ENCODE measurements at regions not wholly inside any gene's neighbourhood (a gene's known extent, or its start where the extent isn't known, plus 50 kb on each side); places are given as distances from the start of the nearest gene placed in this dataset.

GRCh38 chr21:15241997-15242736 is 177.4 kb upstream of the NRIP1 start:
- no peak for DNase-seq (ENCODE audit: low read depth in 2 of 2)

DNA sequence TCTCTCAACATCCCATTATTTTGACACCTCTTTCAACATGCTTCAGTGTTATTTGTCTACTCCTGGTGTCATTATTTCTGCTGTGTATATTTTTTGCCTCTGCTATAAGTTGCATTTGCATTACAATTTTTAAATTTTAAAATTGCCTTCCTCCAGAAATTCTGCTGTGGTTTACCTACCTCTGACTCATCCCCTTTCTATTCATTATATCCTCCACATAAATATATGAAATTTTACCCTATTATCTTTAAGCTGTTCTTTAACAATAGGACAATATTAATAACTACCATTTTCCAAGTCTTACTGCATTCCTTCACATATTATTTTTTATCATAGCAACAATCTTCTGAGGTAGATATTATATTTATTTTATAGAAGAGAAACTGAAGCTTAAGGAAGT is 178.1 kb upstream of the NRIP1 start:
- no peak for DNase-seq (ENCODE audit: low read depth in 2 of 2)

GRCh38 chr21:15243406-15243805 is 178.6 kb upstream of the NRIP1 start:
- DNase-seq (ENCODE audit: low read depth in 2 of 2) = no peak

DNA sequence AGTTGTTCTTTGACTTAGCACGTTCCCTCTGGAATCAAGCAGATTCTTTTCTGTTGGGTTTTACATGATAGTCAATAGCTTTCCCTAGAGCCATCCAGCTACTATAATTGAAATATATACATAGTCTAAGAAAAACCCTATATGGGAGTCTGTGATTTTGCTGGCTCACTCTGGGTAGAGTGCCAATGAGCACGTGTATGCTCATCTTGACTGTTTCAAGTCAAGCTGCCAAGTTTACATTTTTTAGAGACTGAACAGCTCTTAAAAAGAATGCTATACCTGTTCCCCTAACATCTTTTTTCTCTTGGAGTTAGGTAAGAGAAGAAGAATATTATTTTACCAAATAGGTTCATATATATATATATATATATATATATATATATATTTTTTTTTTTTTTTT is 182.8 kb upstream of the NRIP1 start:
- no peak for DNase-seq (ENCODE audit: low read depth in 2 of 2)

- DNase-seq (ENCODE audit: low read depth in 2 of 2) = no peak
These were observed 184.6 kb upstream of the NRIP1 start for GRCh38 chr21:15249285-15249993.

- DNase-seq (ENCODE audit: low read depth in 2 of 2) = no peak
These were observed 185.6 kb upstream of the NRIP1 start for GRCh38 chr21:15250384-15250783.

- DNase-seq (ENCODE audit: low read depth in 2 of 2) = no peak
These were observed 187.6 kb upstream of the NRIP1 start for GRCh38 chr21:15252431-15252830.

- DNase-seq (ENCODE audit: low read depth in 2 of 2) = no peak
These were observed 189.3 kb upstream of the NRIP1 start for GRCh38 chr21:15254111-15254510.

- no peak for DNase-seq (ENCODE audit: low read depth in 2 of 2)
These were observed 190.5 kb upstream of the NRIP1 start for GRCh38 chr21:15255261-15255660.

DNA sequence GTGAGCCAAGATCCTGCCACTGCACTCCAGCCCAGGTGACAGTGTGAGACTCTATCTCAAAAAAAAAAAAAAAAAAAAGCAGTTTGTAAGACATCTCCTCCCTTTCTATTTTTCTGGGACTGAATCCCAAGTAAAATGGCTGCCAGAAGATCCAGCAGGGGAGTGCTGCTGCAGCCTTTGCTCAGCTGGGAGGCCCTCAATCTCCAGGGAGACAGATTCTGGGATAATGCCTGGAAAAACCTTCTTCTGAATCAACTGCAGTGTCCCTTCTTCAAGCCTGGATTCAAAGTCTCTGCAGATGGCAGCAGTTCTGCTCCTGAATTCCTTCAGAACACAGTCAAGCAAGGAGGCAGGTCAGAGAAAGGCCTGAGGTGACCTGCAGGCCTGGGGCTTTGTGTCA is 191.0 kb upstream of the NRIP1 start:
- DNase-seq (ENCODE audit: low read depth in 2 of 2) = no peak

- no peak for DNase-seq (ENCODE audit: low read depth in 2 of 2)
These were observed 192.2 kb upstream of the NRIP1 start for GRCh38 chr21:15256996-15257395.

DNA sequence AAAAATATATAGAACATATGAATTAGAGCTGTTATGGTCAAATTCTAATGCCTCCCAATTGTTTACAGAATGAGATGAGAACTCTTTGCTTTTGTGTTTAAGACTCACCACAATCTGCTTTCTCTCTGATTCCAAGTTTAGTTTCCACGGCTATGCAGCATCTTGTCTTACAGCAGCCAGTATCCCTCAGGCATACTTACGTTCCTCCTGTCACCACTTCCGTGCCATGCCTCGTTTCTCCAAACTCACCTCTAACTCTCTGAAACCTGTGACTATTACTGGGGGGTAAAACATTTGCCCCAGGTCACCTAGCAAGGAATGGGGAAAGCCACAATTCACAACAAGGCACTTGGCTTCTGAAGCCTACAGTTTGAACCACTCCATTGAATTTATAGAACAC is 192.8 kb upstream of the NRIP1 start:
- DNase-seq (ENCODE audit: low read depth in 2 of 2) = no peak

GRCh38 chr21:15259824-15260223 is 195.0 kb upstream of the NRIP1 start:
- no peak for DNase-seq (ENCODE audit: low read depth in 2 of 2)

DNA sequence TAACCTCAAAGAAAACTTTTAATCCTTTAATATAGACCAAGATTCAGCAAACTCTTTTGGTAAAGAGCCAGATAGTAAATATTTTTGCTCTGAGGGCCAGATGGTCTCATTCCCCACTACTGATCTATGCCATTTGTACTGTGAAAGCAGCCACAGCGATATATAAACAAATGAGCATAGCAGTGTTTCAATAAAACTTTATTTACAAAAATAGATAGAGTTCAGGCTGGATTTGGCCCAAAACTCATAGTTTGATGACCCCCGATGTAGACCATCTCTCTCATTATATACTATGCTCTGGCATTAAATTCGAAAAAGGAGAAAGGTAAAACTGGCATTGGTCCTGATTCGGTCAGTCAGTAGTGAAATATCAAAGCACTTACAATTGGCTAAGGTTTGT is 195.8 kb upstream of the NRIP1 start:
- DNase-seq (ENCODE audit: low read depth in 2 of 2) = no peak

DNA sequence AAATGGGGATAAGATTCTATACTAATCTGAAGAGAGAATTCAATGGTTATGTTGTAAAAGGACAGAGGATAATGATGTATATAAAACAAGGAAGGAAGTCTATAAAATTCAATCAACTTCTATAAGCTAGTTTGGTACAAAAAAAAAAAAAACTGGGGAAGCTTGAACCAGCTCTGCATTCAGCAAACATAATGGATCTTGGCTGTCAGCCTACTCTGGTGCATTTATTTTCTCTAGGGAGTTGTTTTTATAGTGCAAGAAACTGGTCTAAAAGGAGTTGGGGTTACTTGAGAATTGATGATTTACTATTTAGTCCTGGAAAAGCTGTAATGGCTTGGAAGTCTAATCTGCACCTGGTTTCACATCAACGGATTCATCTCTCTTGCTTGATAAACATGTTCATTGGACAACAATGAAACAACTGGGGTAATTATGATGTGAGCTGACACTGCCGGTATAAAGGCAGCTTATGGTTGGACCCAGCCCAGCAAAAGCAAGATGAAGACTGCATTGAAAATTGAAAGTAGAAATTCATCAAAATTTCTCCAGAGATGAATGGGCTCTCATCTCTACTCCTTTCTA is 199.4 kb upstream of the NRIP1 start:
- DNase-seq (ENCODE audit: low read depth in 2 of 2) = no peak

- DNase-seq (ENCODE audit: low read depth in 2 of 2) = no peak
These were observed 207.4 kb upstream of the NRIP1 start for GRCh38 chr21:15272171-15272570.

DNA sequence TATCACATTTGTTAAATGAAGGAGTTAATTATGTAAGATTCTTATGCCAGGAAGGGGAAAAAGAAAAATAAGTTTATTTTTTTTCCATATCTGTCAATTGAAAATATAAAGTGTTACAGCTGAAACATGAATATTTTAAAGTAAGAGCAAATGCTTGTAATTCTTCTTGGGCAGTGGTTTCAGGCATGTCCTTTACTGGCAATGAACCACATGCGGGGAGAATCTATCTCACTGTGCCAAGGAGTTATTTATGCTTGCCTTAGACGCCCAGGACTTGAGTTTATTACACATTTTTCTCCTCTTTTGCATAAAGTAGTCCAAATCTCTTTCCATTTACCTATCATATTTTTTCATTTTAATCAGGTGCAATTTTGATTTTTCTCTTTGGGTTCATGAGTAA is 207.8 kb upstream of the NRIP1 start:
- DNase-seq (ENCODE audit: low read depth in 2 of 2) = no peak

DNA sequence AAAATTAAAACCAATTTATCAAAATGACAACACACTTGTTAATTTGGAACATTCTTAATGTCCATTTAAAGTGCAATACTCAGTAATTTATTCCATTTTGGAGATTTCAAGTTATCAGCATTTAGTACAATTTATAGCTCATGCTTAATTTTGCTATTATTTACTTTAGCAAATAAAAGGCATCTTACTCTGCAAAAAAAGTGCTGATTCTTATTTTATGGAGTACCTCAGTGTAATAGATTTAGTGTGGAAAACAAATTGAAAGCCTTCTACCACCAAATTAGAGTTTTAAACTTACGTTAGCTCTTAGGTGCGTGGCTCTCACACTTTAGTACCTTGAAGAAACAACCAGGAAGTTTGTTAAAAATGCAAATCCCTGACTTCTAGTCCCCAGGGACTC is 208.4 kb upstream of the NRIP1 start:
- no peak for DNase-seq (ENCODE audit: low read depth in 2 of 2)

DNA sequence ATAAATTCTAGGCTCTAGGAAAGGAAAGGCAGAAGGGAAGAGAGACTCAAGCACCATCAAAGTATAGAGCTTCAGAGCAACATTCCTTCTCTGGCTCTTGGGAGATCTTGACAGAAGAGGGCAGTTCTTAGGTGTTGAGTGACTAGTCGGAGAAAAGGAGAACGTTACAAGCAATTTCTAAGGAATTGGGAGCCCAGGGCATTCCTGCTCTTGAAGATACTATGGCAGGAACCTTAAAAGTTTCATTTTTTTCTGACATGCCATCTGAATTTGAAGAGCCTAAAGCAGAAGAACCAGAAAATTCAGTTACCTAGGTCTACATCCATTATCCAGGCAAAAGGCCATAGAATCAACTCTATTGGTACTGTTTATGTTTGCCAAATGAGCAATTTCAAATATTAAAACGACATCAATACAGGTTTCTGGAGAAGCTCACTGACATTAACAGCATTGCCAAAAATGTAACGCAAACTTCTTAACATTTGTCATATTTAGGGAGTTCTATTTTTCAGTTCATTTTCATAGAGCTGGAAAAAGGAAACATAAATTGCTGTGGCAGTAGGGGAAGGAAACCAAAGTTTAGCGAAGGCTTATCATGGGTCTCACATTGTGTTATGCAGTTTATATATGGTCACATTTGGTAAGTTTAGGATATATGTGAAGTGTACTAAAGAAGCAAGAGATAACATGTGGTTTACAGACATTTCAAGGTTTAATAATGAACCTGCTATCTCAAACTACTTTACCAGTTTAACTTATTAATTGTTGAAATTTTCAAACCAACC is 210.1 kb upstream of the NRIP1 start:
- no peak for DNase-seq (ENCODE audit: low read depth in 2 of 2)

GRCh38 chr21:15275615-15276235 is 210.9 kb upstream of the NRIP1 start:
- DNase-seq (ENCODE audit: low read depth in 2 of 2) = no peak

GRCh38 chr21:15276243-15276642 is 211.4 kb upstream of the NRIP1 start:
- no peak for DNase-seq (ENCODE audit: low read depth in 2 of 2)

DNA sequence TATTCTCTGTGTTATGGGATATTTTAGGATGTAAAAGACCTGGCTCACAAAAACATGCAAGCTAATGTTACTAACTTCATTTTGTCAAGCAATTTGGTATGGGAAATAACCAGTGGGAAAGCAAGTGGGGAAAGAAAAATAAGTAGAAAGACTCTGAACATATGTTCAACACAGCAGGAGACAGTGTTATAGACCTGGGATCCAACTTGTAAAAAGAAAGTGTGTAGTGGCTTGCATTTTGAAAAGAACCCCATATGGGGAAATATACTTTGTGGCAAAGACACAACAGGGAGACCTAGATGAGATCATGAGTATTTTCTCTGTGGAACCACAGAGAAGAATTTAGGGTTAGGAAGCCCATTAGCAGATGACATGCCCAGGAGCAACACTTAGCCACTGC is 212.7 kb upstream of the NRIP1 start:
- no peak for DNase-seq (ENCODE audit: low read depth in 2 of 2)
